HG03457 (cell line): ENCODE measurements at regions not wholly inside any gene's neighbourhood (a gene's known extent, or its start where the extent isn't known, plus 50 kb on each side); places are given as distances from the start of the nearest gene placed in this dataset.
"Not testable (repeated sequence)": the region's sequence is repeated elsewhere in the genome, so short reads cannot be mapped to it uniquely, and the experiment has no call there.

Experiments used
- ATAC-seq: cut with Tn5 transposase; IDR thresholded peaks from one replicate; pipeline ENCODE4 v1.9.1; 2021; ENCODE audit warnings: moderate number of reproducible peaks; ENCODE audit not compliant: unreplicated experiment

DNA sequence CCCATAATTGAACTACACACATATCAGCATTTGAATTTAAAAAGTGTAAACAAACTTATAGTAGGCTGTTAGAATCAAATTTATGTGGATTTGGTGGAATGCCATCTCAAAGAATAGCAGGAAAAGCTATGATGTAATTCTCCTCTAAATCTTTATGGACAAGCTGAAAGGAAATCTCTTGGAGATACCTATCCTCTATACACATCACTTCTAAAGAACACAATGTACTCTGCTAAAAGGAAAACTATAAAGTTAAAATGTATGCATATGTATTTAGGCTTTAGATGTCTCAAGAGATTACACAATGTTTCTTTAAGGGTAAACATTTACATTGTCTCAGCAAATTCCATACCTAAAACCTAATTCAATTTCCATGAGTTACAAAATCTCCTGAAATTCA lies 323.3 kb downstream of the CRPPA start:
- ATAC-seq = no peak

DNA sequence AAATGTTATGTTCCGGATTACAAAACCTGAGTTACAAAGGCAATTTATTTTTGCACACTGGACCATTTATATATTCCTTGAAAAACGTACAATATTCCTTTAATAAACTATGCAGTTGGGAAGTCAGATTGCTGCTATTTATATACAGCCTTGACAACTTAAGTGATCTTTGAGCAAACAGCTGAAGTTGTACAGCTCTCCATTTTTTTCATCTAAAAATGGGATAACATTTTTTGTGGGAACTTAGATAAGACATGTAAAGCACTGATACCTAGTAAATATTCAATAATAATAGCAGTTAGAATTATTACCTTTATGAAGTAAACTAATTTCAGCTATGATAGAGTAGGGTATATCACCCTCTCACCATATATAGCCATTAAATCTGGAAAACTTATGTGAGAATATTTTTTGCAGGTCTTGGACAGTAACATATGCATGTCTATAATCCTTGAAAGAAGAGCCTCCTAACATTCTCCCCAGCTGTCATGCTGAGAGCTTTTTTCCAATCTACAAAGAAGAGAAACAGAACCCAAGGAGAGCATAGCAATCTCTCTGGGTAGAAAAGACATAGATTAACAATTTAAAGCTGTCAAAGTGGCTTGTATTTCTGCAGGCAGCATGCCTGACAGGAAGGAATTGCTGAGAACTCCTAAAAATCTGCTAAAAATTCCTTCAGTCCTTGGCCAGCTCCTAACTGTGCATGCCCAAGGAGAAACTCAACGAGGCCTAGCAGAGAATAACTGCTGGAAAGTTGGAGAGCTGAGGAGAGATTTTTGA lies 326.0 kb downstream of the CRPPA start:
- no peak for ATAC-seq

DNA sequence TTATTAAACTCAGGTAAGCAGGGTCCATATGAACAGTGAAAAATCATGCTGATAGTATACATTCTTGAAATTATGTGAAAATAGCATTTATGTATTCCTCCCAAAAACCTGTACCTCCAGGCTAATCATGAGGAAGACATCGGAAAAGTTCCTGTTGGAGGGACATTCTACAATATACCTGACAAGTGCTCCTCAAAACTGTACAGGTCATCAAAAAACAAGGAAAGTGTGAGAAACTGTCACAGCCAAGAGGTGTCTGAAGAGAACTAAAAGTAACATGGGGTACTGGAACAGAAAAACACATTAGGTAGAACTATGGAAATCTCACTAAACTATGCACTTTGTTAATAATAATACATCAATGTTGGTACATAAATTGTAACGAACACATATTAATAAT lies 326.7 kb downstream of the CRPPA start:
- no peak for ATAC-seq

DNA sequence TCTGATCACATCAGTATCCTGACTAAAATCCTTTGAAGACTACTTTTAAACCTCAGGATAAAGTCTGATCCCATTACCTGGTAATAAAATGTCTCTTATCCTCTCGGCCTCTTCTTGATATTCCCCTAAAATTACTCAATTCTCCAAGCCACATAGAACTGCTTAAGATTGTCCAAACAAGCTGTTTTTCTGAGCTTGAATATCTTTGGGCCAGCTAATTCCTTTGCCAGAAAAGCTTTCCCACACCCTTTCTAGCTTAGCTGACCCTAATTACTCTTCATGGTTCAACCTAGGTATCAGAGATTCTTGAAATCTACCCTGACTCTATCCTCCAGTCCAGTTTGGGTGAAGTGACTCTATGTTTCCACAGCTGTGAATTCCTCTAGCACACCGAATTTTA lies 328.6 kb downstream of the CRPPA start:
- no peak for ATAC-seq

DNA sequence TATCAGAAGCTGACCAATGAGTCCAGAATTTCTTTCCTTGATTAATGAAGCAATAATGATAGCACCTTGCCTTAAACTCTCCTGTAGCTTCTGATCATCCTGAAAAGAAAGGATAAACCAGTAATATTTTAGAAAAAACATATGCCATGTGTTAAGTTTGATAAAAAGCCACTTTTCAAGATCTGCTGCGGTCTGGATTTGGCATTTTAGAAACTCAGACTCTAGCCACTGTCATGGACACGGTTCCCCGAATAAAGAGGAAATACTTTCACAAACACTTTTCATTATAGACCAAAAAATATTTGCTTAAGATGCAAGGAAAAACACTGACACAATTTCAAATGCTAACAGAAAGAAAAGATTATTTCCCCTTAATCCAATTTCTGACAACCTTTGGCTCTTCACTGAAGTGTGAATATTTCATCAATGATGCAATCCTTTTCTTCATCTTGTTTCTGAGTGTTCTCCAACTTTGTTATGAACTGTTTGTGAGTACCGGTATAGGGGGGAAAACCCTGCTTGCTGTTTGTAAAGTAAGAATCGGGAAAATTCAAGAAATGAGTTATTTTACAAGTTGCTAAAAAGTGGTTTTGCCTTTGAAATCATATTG lies 329.5 kb downstream of the CRPPA start:
- no peak for ATAC-seq

DNA sequence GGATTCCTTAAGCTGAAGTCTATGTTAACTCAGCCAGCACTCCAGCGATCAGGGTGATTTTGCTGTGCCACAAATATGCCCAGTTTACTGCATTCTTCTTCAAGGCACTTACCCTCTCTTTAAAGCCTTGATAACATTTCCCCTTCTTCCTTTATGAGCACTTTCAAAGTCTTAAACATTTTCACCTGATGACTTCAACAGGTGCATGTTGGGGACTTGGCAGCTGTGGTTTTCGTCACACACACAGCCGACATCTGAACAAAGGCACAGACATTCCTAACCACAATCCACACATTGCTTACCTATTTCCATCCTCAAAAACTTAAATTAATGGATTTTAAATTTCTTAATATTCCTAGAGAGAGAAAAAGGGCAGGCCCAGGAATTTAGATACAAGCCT lies 331.5 kb downstream of the CRPPA start:
- ATAC-seq = no peak

DNA sequence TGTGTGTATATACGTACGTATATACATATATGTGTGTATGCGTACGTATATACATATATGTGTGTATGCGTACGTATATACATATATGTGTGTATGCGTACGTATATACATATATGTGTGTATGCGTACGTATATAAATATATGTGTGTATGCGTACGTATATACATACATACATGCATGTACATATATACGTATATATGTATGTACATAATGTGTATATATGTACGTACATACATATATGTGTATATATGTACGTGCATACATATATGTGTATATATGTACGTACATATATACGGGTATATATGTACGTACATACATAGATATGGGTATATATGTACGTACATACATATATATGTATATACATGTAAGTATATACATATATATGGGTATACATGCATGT lies 332.1 kb downstream of the CRPPA start:
- no peak for ATAC-seq

DNA sequence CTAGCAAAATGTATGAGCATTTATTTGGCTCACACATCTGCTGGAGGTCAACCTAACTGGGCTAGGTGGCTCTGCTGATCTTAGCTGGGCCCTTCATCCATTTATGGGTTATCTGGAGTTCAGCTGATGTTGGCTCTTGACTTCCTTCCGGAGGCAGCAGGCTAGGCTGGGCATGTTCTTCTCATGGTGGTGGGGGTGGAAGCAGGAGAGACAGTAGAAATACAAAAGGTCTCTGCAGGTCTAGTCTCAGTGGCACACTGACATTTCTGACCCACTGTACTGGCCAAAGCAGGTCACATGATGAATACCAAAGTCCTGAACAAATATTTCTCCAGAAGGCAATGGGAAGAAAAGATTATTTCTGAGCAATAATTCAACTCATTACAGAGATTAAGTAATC lies 334.6 kb downstream of the CRPPA start:
- no peak for ATAC-seq

DNA sequence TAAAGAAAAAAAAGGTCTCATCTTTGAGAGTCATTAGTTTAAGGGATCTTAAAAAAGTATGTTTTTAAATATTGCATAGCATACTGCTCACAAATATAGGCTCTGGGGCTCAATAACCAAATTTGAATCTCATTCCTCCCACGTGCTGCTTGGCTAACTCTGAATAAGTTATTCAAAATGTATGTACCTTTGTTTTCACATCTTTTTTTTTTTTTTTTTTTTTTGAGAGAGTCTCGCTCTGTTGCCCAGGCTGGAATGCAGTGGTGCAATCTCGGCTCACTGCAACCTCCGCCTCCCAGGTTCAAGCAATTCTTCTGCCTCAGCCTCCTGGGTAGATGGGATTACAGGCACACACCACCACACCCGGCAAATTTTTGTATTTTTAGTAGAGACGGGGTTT lies 335.6 kb downstream of the CRPPA start:
- ATAC-seq = not testable (repeated sequence)

DNA sequence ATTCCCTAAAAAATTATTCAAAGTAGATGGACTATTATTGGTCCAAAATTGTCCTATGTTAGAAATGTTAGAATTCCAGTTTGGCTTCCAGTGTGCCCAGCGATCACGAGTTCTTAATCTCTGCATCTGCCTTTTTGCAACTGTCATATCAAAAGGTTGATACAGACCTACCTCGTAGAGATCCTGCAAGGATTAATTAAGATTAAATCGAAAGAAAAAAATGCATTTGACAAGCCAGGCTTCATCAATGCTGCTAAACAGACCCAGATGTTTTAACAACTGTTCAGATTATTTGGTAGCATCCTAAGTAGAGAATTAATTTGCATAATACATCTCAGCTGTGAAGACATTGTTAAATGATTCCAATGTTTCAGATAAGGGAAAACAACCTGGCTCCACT lies 336.5 kb downstream of the CRPPA start:
- no peak for ATAC-seq

DNA sequence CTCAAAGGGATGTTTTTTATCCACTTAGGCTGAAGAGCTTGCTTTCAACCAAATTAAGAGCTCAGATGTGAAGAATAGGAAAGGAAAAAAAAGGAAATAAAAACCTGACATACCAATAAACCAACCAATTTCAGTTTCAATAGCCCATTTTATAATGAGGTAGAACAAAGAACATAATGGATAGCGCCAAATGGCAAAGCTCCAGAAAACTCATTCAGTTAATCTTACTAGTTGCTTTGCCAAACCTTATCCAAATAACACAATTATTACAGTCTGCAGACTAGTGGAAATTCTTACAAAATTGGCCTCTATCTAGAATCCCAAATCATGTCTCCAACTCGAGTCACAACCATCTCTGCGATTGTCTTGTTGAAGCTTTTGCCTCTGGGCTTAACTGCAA lies 337.0 kb downstream of the CRPPA start:
- ATAC-seq = no peak

DNA sequence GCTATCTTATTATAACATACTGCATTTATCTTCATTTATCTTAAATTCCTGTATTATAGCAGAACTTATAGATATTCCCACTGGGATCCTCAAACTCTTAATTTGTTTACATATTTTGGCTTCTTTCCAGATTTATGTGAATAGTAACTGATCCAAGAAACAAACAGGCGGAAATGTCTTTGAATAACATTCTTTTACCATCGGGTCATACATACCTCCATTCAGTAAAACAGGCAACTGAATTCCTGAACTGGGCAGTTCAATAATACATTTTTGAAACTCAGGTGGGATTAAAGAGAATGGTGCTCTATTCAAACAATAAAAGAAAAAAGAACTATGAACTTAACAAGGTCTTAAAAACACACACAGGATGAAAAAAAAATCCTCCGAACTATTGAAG lies 337.4 kb downstream of the CRPPA start:
- ATAC-seq = no peak

DNA sequence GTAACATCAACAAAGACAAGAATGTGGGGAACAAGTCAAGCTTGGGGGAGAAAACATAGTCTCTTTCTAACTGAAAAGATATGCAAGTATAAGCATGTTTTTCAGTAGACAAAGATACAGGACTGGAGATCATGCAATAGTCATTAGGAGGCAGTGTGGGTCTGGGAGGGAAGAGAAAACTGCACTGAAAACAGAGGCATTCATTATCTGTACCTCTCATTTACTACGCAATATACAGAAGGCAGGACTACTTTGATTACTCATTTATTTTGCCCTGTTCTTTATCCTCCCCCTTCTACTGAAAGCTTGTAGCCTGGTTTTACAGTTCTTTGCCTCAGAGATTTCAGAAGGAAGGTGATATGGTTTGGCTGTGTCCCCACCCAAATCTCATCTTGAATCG lies 341.2 kb downstream of the CRPPA start:
- no peak for ATAC-seq

DNA sequence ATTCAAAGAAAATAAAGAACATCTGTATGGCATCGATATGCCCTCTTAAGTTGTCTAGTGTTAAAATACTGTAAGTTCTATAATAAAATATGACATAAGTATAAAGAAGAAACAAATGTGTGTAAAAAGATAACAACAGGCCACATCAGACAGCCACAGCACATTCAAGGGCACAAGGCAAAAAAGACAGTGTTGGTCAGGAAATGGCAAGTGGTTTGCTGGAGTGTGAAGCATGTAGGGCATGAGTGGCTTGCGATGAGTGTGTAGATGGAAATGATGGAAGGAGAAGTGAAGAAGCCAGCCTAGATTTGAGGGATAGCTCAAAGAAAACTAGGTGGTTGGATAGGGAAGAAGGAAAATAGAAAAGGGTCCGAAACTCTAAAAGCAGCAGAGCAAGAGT lies 341.6 kb downstream of the CRPPA start:
- no peak for ATAC-seq

DNA sequence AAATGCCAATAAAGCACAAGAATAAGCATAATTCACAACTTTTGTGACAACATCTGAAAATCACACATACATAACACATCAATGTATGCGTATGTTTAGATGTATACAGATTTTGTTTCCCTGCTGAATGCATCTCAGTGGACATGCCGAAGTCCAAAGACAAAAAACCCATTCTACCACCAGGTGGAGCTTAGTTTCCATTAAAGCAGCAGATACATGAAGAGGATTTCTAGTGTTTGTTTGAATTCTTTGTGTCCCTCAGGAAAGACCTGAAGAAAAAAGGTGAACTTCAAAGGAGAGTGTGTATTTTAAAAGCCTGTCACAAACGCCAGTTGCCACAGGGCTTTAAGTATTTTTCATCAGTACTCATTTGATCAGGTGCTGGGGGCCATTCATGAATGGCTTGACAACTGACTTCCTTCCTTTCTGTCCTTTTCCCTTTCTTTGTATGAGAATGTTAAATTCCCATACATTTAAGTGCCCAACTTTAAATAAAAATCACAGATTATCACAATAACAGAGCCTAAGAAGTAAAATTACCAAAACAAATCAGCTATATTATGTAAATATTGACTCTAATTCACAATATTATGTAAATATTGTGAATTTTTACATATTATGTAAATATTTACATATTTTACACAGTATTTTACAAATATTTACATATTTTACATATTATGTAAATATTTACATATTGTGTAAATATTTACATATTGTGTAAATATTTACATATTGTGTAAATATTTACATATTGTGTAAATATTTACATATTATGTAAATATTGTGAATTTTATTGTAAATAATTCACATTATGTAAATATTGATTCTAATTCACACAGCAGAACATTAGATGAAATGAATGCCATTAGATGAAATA lies 343.0 kb downstream of the CRPPA start:
- peak; percentile 57 for ATAC-seq

DNA sequence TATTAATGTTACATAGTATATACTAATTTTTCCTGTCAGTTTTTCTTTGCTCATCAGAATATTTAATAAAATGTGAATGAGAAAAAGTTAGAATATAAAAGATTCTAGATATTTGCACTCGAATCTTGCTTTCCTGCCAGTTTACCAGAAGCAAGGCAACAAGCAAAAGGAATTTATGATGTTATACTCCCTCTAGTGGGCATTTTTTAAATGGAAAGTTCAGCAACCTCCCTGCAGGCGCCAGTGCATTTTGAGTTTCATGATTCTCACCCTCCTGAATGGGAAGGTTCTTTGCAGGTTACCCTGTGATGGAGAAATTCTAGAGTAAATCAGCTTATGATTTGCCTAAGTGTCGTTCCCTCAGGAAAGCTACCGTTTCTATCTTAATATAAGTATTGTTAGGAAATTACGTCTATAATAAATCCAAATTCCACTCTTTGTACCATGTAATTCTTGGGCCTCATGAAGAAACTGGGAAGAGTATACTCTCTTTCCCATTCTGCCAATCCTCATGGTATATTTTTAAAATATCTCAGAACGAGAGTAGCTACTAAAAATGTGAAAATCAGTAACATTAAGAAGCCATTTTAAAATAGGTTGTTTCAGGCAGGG lies 350.0 kb downstream of the CRPPA start:
- peak; percentile 71 for ATAC-seq

DNA sequence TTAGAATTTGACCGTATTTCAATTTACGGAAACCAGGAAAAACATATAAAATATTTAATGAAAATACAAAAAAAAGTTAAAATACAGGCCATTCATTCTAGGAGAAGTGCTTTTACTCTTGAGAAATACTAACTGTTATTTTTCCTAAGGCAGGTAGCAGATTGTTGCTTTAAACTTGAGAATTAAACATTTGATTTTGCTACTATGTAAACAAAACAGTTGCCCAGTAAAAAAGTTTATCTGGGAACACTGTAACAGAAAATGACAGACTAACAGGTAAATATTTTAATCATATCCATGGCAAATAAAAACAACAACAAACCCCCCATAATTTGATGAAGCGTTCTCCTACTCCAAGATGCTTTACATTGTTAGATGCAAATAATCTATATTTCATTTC lies 350.5 kb downstream of the CRPPA start:
- ATAC-seq = no peak

DNA sequence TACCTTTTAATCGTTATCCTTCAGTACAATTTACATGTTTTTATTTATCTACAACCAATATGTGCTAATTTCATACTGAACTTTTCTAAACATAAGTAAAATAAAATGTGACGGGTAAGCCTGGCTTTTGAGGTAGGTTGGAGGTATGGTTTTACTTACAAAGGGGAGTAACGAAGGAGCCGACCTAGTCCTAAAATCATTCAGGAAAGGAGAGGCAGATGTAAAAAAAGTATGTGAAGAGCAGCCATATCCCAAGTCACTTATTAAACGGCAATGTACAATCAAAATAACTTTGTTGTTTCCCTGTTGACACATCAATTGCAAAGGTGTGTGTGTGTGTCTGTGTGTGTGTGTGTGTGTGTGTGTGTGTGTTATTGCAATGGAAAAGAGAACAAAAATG lies 351.3 kb downstream of the CRPPA start:
- ATAC-seq = no peak

DNA sequence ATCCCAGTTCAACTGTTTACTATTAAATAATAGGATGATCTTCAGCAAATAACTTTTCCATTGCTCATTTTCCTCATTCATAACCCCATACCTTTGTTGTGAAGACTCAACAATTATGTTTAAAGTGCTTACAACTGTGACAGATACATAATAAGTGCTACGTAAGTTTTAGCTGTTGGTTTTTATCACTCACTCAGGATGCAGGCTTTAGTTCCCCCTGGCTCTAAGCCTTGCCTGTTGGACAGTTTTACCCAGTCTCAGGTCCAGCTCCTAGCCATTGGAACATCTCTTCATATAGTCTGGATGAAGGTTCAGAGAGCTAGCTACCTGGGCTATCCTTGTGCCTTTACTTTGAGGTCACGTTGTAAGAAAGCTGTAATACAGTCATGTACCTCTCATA lies 353.2 kb downstream of the CRPPA start:
- ATAC-seq = no peak

DNA sequence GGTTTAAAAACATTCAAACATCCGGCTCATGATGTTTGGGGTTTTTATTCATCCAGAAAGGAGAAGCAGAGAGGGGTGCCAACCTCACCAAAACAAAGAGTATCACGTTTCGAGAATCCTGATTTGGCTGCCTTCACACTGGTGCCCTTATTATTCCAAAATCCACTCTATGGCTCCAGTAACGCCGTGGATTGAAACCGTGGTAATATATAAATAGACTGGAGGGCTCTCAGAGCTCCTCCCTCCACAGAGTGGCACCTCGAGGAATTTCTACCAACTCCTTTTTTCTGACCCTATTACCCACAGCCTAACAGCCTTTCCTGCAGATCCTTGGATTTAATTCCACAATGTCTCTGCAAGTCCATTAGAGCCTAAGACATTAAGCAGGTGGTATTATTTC lies 353.6 kb downstream of the CRPPA start:
- ATAC-seq = no peak

DNA sequence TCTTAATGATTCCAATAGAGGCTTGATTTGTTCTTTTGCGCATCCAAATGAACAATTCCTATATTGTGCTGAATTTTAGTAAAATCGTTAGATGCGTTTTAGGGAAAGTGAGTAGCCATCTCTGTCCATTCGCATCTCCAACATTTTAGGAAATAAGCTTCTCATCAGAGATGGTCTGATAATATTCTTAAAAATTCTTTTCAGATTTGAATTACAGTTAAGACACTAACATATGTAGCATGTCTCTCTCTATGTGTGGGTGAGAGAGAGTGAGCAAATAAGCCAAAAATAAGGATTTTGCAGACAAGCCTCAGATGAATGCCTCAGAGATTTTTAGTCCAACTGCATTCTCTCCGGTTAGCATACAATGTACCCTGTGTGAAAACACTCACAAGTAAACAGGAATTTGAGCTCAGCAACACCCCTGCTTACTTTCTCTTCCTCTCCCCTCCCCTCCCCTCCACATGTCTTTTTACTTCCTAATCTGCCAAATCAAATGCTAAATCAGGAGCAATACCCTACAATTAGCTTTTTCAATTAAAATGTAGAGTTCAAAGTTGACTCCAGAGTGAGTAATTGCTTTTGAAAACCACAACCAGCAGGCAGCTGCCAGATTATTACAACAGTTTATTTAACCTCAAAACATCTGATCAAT lies 354.4 kb downstream of the CRPPA start:
- ATAC-seq = no peak
